ENCODE measurements at regions not wholly inside any gene's neighbourhood (a gene's known extent, or its start where the extent isn't known, plus 50 kb on each side); places are given as distances from the start of the nearest gene placed in this dataset.

- no peak for TF ChIP-seq CTCF (IDR thresholded peaks at IDR 0.05)
- no peak for TF ChIP-seq EP300 (IDR thresholded peaks at IDR 0.05)
These were observed 263.8 kb downstream of the C6orf118 start for GRCh38 chr6:165045631-165046030.

Data from tibial nerve (tissue), 4 donors.